ENCODE measurements at regions not wholly inside any gene's neighbourhood (a gene's known extent, or its start where the extent isn't known, plus 50 kb on each side); places are given as distances from the start of the nearest gene placed in this dataset.

DNA sequence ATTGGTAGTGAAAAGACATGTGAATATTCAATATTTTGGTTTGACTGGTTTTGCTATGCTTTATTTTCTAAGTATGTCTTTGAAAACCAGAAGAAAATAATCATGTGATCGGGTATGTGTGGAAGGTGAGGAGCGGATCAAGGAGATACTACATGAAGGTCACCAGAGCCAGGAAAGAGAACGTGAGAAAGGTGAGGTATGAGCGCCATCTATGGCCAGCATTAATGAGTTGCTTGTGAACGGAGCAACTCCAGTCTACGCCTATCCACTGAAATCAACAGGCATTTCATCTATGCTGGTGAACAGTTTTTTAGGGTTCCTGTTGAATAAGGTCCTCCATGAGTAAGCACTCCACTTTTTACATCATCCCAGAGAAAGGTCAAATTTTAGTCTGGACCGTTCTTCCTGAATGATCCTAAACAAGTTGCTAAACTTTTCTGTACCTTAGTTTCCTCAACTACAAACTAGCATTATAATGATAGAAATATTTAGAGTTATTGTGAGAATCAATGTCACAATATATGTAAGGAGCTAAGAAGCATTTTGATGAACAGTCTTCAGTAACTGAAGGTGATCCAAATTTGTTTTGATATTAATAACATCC, 1435.2 kb upstream of the CADM2 start:
- DNase-seq (ENCODE audit: low spot score) = peak; percentile 47

DNA sequence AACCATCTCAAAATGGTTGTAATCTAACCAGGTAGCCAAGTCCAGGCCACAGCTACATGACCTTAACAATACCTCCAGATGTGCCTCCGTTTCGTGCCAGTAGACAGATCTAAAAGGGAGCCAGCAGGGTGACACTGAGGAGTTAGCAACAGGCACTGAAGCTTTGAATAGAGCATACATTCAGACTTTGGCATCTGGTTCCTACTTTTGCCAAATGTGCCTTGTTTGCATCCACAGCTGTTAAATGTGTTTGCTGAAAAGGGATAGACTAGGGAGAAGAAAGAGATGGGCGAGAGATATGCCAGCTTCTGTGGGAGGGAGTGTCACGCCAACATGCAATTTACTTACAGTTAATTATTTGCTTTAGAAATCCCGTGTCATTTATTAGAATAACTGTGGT, 1433.9 kb upstream of the CADM2 start:
- Histone ChIP-seq H3K9me3 (ENCODE audit: control insufficient read depth in 4 of 4, low read length in 3 of 4) (no peaks in the 10 kb centered on the region), H3K9ac (ENCODE audit: low read depth in 1 of 2, low read length in 2 of 2) (no peak overlapping the region), H3K27ac (ENCODE audit: low read depth in 1 of 2, low read length in 2 of 2) (no peak overlapping the region), H3K27me3 (ENCODE audit: control insufficient read depth in 4 of 4, insufficient read depth in 4 of 4, low read length in 3 of 4) (no peaks in the 10 kb centered on the region), H3K4me1 (ENCODE audit: control insufficient read depth in 4 of 4, insufficient read depth in 4 of 4, low read length in 3 of 4) (no peaks in the 10 kb centered on the region), H3K36me3 (ENCODE audit: control insufficient read depth in 4 of 4, insufficient read depth in 3 of 4, low read depth in 1 of 4, low read length in 3 of 4) (no peaks in the 10 kb centered on the region), H3K4me3 (ENCODE audit: low read depth in 1 of 3, low read length in 3 of 3) (no peak overlapping the region)
- 53% methylated on average over 5 of the region's 5 CpGs for WGBS
- TF ChIP-seq TAF1 (conservative IDR thresholded peaks at IDR 0.05) = no peak
- TF ChIP-seq NR2F2 (IDR thresholded peaks at IDR 0.05) = no peak
- TF ChIP-seq FOXA1 (IDR thresholded peaks at IDR 0.05) = no peak
- TF ChIP-seq GABPA (IDR thresholded peaks at IDR 0.05 in 1 of 2, conservative IDR thresholded peaks at IDR 0.05 in 1 of 2) = no peak
- no peak for TF ChIP-seq HNF4G (IDR thresholded peaks at IDR 0.05)
- no peak for TF ChIP-seq EGR1 (IDR thresholded peaks at IDR 0.05; ENCODE audit: low read depth in 2 of 2)
- no peak for TF ChIP-seq SP1 (IDR thresholded peaks at IDR 0.05)
- no peak for TF ChIP-seq JUND (IDR thresholded peaks at IDR 0.05)
- TF ChIP-seq, protein P1, sequence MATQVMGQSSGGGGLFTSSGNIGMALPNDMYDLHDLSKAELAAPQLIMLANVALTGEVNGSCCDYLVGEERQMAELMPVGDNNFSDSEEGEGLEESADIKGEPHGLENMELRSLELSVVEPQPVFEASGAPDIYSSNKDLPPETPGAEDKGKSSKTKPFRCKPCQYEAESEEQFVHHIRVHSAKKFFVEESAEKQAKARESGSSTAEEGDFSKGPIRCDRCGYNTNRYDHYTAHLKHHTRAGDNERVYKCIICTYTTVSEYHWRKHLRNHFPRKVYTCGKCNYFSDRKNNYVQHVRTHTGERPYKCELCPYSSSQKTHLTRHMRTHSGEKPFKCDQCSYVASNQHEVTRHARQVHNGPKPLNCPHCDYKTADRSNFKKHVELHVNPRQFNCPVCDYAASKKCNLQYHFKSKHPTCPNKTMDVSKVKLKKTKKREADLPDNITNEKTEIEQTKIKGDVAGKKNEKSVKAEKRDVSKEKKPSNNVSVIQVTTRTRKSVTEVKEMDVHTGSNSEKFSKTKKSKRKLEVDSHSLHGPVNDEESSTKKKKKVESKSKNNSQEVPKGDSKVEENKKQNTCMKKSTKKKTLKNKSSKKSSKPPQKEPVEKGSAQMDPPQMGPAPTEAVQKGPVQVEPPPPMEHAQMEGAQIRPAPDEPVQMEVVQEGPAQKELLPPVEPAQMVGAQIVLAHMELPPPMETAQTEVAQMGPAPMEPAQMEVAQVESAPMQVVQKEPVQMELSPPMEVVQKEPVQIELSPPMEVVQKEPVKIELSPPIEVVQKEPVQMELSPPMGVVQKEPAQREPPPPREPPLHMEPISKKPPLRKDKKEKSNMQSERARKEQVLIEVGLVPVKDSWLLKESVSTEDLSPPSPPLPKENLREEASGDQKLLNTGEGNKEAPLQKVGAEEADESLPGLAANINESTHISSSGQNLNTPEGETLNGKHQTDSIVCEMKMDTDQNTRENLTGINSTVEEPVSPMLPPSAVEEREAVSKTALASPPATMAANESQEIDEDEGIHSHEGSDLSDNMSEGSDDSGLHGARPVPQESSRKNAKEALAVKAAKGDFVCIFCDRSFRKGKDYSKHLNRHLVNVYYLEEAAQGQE (IDR thresholded peaks at IDR 0.05) = no peak
- DNase-seq (ENCODE audit: low spot score) = no peak

More for the DNA sequence above, 1435.2 kb upstream of the CADM2 start:
- H3K27me3 ChIP-seq (ENCODE audit: control insufficient read depth in 4 of 4, insufficient read depth in 4 of 4, low read length in 3 of 4) = no peaks in the 10 kb centered on the region
- TF ChIP-seq RAD21 (IDR thresholded peaks at IDR 0.05) (peak; percentile 84 to 91), FOXA1 (IDR thresholded peaks at IDR 0.05) (no peak)
- TF ChIP-seq, protein P2, sequence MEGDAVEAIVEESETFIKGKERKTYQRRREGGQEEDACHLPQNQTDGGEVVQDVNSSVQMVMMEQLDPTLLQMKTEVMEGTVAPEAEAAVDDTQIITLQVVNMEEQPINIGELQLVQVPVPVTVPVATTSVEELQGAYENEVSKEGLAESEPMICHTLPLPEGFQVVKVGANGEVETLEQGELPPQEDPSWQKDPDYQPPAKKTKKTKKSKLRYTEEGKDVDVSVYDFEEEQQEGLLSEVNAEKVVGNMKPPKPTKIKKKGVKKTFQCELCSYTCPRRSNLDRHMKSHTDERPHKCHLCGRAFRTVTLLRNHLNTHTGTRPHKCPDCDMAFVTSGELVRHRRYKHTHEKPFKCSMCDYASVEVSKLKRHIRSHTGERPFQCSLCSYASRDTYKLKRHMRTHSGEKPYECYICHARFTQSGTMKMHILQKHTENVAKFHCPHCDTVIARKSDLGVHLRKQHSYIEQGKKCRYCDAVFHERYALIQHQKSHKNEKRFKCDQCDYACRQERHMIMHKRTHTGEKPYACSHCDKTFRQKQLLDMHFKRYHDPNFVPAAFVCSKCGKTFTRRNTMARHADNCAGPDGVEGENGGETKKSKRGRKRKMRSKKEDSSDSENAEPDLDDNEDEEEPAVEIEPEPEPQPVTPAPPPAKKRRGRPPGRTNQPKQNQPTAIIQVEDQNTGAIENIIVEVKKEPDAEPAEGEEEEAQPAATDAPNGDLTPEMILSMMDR (IDR thresholded peaks at IDR 0.05; ENCODE audit: low read depth, low read length, missing input control) = peak; percentile 64
- WGBS = 7% methylated on average over 7 of the region's 7 CpGs
- no peak overlapping the region for H3K9ac ChIP-seq (ENCODE audit: low read depth in 1 of 2, low read length in 2 of 2)
- H3K9me3 ChIP-seq (ENCODE audit: control insufficient read depth in 4 of 4, low read length in 3 of 4) = no peaks in the 10 kb centered on the region
- no peaks in the 10 kb centered on the region for H3K36me3 ChIP-seq (ENCODE audit: control insufficient read depth in 4 of 4, insufficient read depth in 3 of 4, low read depth in 1 of 4, low read length in 3 of 4)
- H3K4me3 ChIP-seq (ENCODE audit: low read depth in 1 of 3, low read length in 3 of 3) = no peak overlapping the region
- no peak overlapping the region for H3K27ac ChIP-seq (ENCODE audit: low read depth in 1 of 2, low read length in 2 of 2)
- H3K4me1 ChIP-seq (ENCODE audit: control insufficient read depth in 4 of 4, insufficient read depth in 4 of 4, low read length in 3 of 4) = no peaks in the 10 kb centered on the region

DNA sequence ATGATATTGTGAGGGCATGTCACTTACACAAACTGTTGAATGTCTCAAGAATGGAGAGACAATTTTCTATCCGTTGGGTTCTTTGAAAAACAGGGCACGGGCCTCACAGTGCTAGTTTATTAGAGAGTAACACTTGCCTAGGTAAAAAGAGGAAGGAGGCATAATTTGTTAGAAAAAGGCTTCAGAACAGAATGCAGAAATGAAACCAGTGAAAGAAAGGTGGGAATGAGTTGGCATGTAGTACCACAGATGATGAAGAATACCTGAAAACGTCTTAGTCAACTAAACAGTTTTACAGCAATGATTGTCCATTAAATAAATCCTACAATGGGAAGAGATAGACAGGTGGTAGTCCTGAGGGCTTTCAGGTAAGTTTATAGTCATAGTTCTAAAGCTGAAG, 1399.7 kb upstream of the CADM2 start:
- 74% methylated on average over 3 of the region's 3 CpGs for WGBS
- no peaks in the 10 kb centered on the region for H3K4me1 ChIP-seq (ENCODE audit: control insufficient read depth in 4 of 4, insufficient read depth in 4 of 4, low read length in 3 of 4)
- no peak for DNase-seq (ENCODE audit: low spot score)
- H3K4me3 ChIP-seq (ENCODE audit: low read depth in 1 of 3, low read length in 3 of 3) = no peak overlapping the region
- peaks cover 0 to 2% (median 0%) of the 10 kb centered on the region in 4 donors for H3K27me3 ChIP-seq (ENCODE audit: control insufficient read depth in 4 of 4, insufficient read depth in 4 of 4, low read length in 3 of 4)
- H3K36me3 ChIP-seq (ENCODE audit: control insufficient read depth in 4 of 4, insufficient read depth in 3 of 4, low read depth in 1 of 4, low read length in 3 of 4) = no peaks in the 10 kb centered on the region
- H3K27ac ChIP-seq (ENCODE audit: low read depth in 1 of 2, low read length in 2 of 2) = no peak overlapping the region
- no peak overlapping the region for H3K9ac ChIP-seq (ENCODE audit: low read depth in 1 of 2, low read length in 2 of 2)
- H3K9me3 ChIP-seq (ENCODE audit: control insufficient read depth in 4 of 4, low read length in 3 of 4) = peaks cover 0 to 5% (median 0%) of the 10 kb centered on the region in 4 donors
- TF ChIP-seq RAD21 (IDR thresholded peaks at IDR 0.05) (no peak), NR2F2 (IDR thresholded peaks at IDR 0.05) (no peak), GABPA (IDR thresholded peaks at IDR 0.05 in 1 of 2, conservative IDR thresholded peaks at IDR 0.05 in 1 of 2) (no peak), TAF1 (conservative IDR thresholded peaks at IDR 0.05) (no peak), EGR1 (IDR thresholded peaks at IDR 0.05; ENCODE audit: low read depth in 2 of 2) (no peak), HNF4A (conservative IDR thresholded peaks at IDR 0.05) (no peak), YY1 (IDR thresholded peaks at IDR 0.05) (no peak), HNF4G (IDR thresholded peaks at IDR 0.05) (no peak)
- TF ChIP-seq, protein P1 (IDR thresholded peaks at IDR 0.05) = no peak
- TF ChIP-seq, protein P3, sequence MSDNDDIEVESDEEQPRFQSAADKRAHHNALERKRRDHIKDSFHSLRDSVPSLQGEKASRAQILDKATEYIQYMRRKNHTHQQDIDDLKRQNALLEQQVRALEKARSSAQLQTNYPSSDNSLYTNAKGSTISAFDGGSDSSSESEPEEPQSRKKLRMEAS (IDR thresholded peaks at IDR 0.05) = no peak
- TF ChIP-seq, protein P4, sequence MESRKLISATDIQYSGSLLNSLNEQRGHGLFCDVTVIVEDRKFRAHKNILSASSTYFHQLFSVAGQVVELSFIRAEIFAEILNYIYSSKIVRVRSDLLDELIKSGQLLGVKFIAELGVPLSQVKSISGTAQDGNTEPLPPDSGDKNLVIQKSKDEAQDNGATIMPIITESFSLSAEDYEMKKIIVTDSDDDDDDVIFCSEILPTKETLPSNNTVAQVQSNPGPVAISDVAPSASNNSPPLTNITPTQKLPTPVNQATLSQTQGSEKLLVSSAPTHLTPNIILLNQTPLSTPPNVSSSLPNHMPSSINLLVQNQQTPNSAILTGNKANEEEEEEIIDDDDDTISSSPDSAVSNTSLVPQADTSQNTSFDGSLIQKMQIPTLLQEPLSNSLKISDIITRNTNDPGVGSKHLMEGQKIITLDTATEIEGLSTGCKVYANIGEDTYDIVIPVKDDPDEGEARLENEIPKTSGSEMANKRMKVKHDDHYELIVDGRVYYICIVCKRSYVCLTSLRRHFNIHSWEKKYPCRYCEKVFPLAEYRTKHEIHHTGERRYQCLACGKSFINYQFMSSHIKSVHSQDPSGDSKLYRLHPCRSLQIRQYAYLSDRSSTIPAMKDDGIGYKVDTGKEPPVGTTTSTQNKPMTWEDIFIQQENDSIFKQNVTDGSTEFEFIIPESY (IDR thresholded peaks at IDR 0.05) = no peak

Data from liver (tissue), 8 donors.